ENCODE measurements at regions not wholly inside any gene's neighbourhood (a gene's known extent, or its start where the extent isn't known, plus 50 kb on each side); places are given as distances from the start of the nearest gene placed in this dataset.

DNA sequence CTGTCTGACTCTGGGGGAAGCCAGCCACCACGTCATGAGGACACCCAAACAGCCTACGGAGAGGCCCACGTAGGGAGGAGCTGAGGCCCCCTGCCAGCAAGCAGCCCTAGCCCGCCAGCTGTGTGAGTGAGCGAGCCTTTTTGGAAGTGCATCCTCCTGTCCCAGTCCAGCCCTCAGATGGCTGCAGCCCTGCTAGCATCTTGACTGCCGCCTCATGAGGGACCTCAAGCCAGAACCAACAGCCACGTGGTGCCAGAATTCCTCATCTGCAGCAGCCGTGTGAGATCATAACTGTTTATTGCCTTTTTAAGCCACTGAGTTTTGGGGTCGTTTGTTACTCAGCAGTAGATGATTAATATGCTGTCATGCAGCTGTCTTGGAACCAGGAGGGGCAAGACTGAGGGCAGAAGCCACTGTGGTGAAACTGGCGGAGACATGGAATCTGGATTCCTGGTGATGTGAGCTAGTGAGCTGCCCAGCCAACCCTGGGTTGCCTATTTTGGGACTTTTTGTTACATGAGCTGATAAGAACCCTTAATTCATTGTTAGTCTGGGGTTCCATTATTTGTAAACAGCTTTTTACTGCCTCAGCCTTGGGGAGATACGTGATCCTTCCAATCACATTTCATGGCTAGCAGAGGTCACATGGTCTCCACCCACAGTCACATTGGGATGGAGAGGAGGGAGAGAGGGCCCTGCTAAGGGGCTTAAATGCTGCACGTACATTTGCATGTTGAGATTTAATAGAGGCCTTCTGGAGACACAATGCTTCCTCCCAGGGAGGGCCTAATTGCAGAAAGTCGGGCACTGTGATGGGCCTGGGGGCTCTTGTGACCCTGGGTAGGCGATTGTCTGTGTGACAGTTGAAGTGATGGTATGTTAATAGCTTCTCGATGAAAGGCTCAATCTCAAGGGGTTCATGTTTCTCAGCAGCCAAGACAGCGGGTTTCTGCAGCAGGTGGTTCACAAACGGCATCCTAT lies 73.8 kb downstream of the RPLP1 start:
- ChIA-PET POLR2A (no interaction called here), CTCF (no interaction called here)
- TF ChIP-seq, protein P1, sequence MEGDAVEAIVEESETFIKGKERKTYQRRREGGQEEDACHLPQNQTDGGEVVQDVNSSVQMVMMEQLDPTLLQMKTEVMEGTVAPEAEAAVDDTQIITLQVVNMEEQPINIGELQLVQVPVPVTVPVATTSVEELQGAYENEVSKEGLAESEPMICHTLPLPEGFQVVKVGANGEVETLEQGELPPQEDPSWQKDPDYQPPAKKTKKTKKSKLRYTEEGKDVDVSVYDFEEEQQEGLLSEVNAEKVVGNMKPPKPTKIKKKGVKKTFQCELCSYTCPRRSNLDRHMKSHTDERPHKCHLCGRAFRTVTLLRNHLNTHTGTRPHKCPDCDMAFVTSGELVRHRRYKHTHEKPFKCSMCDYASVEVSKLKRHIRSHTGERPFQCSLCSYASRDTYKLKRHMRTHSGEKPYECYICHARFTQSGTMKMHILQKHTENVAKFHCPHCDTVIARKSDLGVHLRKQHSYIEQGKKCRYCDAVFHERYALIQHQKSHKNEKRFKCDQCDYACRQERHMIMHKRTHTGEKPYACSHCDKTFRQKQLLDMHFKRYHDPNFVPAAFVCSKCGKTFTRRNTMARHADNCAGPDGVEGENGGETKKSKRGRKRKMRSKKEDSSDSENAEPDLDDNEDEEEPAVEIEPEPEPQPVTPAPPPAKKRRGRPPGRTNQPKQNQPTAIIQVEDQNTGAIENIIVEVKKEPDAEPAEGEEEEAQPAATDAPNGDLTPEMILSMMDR (IDR thresholded peaks at IDR 0.05; ENCODE audit: insufficient read depth, low read length, missing control alignments) = no peak
- no peak overlapping the region for H3K4me3 ChIP-seq (ENCODE audit: low read depth, low read length)
- DNase-seq (ENCODE audit: low read depth, low spot score) = no peak

DNA sequence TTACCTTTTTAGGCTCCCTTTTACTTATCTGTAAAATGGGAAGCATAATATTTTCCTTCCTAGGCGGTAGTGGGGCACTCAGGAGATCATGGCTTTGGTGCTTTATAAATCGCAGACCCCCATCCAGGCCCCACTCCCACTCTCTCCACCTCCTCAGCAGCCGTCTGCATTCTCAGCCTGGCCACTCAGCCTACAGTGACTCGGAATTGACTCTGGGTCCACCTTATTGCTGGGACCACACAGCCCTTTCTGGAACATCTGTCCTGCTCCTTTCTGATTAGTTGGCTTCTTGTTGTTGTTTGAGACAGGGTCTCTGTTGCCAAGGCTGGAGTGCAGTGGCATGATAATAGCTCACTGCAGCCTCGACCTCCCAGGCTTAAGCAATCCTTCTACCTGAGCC lies 76.5 kb downstream of the RPLP1 start:
- CTCF ChIA-PET = no interaction called here

DNA sequence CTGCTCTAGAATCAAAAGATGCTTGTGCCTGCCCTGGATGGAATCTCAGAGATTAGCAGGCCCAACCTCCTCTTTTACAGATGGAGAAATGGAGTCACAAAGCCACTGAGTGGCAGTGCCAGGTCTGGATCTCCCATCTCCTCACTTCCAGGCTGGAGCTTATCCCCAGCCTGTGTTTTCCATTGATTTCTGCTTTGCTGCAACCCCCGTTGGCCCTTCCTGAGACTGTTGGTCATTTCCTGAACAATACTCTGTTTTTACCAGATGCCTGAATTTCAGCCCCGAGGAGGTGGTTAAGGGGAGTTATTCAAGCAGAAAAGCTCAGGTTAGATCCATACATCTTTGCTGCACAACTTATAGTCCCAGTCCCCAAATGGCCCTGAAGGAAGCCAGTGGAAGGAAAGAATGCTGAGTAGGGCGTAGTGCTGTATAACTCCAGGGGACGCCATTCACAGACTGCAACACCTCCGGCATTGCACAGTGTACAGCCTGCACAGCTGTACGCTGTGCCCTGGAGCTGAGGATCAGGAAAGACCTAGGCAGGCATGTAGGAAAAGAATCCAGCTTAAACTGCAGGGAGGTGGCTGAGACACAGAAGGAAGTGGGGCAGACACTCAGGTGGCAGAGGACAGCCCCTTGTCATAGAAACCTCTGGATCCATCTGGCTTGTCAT lies 77.5 kb downstream of the RPLP1 start:
- DNase-seq (ENCODE audit: low read depth, low spot score) = no peak
- TF ChIP-seq, protein P1 (IDR thresholded peaks at IDR 0.05; ENCODE audit: insufficient read depth, low read length, missing control alignments) = no peak
- ChIA-PET POLR2A (no interaction called here), CTCF (interaction anchor here (1.3 to 3.1 kb wide), 3 partner anchors 8 to 958 kb away, joined by 3 to 27 read pairs (median 9); no protein-coding TSS in a partner anchor)
- no peak overlapping the region for H3K4me3 ChIP-seq (ENCODE audit: low read depth, low read length)

More for the DNA sequence above, 76.5 kb downstream of the RPLP1 start:
- no peak for DNase-seq (ENCODE audit: low read depth, low spot score)
- TF ChIP-seq, protein P1 (IDR thresholded peaks at IDR 0.05; ENCODE audit: insufficient read depth, low read length, missing control alignments) = no peak
- POLR2A ChIA-PET = no interaction called here
- H3K4me3 ChIP-seq (ENCODE audit: low read depth, low read length) = no peak overlapping the region

DNA sequence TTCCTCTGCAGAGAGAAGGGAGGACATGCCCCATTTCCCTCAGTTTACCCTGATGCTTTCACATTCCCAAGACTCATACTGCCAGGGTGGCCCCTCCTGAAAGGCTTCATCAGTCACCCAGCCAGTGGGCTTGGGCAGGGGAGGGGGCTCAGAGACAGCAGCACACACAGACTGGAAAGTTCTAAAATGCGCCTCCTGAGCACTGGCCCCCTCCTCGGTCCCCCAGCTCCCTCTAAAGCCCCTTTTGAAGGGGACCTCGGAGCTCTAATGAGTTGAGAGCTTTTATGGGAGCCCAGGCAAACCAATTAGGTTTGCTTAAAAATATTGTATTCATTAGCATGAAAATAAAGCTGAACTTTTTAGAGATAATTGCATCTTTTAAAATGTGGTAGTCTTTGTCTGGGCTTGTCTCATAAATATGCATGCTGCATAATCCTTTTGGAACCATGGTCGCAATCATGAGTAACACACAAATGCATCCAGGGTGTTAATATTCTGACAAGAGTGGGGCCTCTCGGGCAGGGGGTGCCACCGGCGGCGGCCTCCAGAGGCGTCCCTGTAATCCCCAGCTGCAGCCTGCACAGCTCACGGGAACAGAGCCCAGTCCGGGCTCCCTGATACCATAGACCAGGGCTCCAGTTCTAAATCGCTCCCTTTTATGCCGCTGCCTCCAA lies 78.5 kb downstream of the RPLP1 start:
- DNase-seq (ENCODE audit: low read depth, low spot score) = no peak
- TF ChIP-seq, protein P1 (IDR thresholded peaks at IDR 0.05; ENCODE audit: insufficient read depth, low read length, missing control alignments) = no peak
- POLR2A ChIA-PET = interaction anchor here (1.0 kb wide), 1 partner anchor 26 kb away, joined by 3 read pairs; no protein-coding TSS in a partner anchor
- CTCF ChIA-PET = interaction anchor here (0.8 to 3.1 kb wide), 5 partner anchors 10 to 957 kb away, joined by 3 to 27 read pairs (median 3); no protein-coding TSS in a partner anchor
- no peak overlapping the region for H3K4me3 ChIP-seq (ENCODE audit: low read depth, low read length)

DNA sequence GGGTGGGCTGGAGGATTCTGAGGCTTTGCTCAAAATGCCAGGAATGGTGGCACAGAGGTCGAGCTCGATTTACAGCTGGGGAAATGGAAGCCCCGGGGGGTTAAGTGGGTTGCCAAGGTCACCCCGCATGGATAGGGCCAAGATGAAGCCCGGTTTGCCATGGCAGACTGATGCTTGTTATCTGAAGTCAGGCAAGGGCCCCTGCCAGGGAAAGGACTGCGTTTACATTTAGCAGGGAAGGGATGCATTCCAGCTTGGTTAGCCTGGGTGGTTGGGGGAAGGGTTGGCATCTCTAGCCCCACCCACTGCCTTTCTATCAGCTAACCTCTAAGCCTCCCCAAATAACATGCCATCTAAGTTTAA lies 79.0 kb downstream of the RPLP1 start:
- CTCF ChIA-PET = interaction anchor here (0.8 to 3.1 kb wide), 5 partner anchors 10 to 956 kb away, joined by 3 to 27 read pairs (median 3); no protein-coding TSS in a partner anchor
- POLR2A ChIA-PET = interaction anchor here (1.0 kb wide), 1 partner anchor 25 kb away, joined by 3 read pairs; no protein-coding TSS in a partner anchor
- TF ChIP-seq, protein P1 (IDR thresholded peaks at IDR 0.05; ENCODE audit: insufficient read depth, low read length, missing control alignments) = no peak
- DNase-seq (ENCODE audit: low read depth, low spot score) = no peak
- no peak overlapping the region for H3K4me3 ChIP-seq (ENCODE audit: low read depth, low read length)
